C4-2B (cell line): ENCODE measurements at regions not wholly inside any gene's neighbourhood (a gene's known extent, or its start where the extent isn't known, plus 50 kb on each side); places are given as distances from the start of the nearest gene placed in this dataset.

Source experiments
- CTCF ChIP-seq: fragments of 450-650 bp; conservative IDR thresholded peaks from 2 replicates; pipeline ENCODE4 v1.5.1; 2017; ENCODE audit warnings: mild to moderate bottlenecking
- ZFX ChIP-seq: fragments of 450-650 bp; IDR thresholded peaks from 2 replicates; pipeline ENCODE4 v1.6.1; 2017

- no peak for TF ChIP-seq CTCF
- TF ChIP-seq ZFX, result no peak
Measured at GRCh38 chr2:136310797-136311603, 193.1 kb upstream of the CXCR4 start.
